ENCODE measurements at regions not wholly inside any gene's neighbourhood (a gene's known extent, or its start where the extent isn't known, plus 50 kb on each side); places are given as distances from the start of the nearest gene placed in this dataset.

- Histone ChIP-seq H3K27me3 (no peaks in the 10 kb centered on the region), H3K4me3 (no peak overlapping the region)
- no peak for TF ChIP-seq POLR2A (IDR thresholded peaks at IDR 0.05)
- no peak for TF ChIP-seq CTCF (IDR thresholded peaks at IDR 0.05)
- TF ChIP-seq POLR2AphosphoS5 (IDR thresholded peaks at IDR 0.05), result no peak
These were observed 100.8 kb upstream of the TPRG1 start for GRCh38 chr3:189070965-189071364.

GRCh38 chr3:189071446-189071845 is 100.3 kb upstream of the TPRG1 start:
- DNase-seq (ENCODE audit: low spot score in 2 of 2), result no peak
- no peaks in the 10 kb centered on the region for H3K36me3 ChIP-seq
- no peak overlapping the region for H3K27ac ChIP-seq
- H3K27me3 ChIP-seq, result no peaks in the 10 kb centered on the region
- peaks cover 0 to 21% of the 10 kb centered on the region in 2 donors for H3K9me3 ChIP-seq
- no peak overlapping the region for H3K4me3 ChIP-seq
- TF ChIP-seq CTCF (IDR thresholded peaks at IDR 0.05), result no peak
- no peak for TF ChIP-seq POLR2AphosphoS5 (IDR thresholded peaks at IDR 0.05)
- no peak for TF ChIP-seq POLR2A (IDR thresholded peaks at IDR 0.05)
- no peaks in the 10 kb centered on the region for H3K4me1 ChIP-seq
- intact Hi-C loops (cut with DNase I; ENCODE audit: low total_unique reads), result no loop called here

More at GRCh38 chr3:189070965-189071364, 100.8 kb upstream of the TPRG1 start:
- peaks cover 0 to 21% of the 10 kb centered on the region in 2 donors for H3K9me3 ChIP-seq
- intact Hi-C loops (cut with DNase I; ENCODE audit: low total_unique reads), result no loop called here
- H3K27ac ChIP-seq, result no peak overlapping the region
- DNase-seq (ENCODE audit: low spot score in 2 of 2), result no peak
- no peaks in the 10 kb centered on the region for H3K4me1 ChIP-seq
- H3K36me3 ChIP-seq, result no peaks in the 10 kb centered on the region

- no peak overlapping the region for H3K4me3 ChIP-seq
- TF ChIP-seq POLR2AphosphoS5 (IDR thresholded peaks at IDR 0.05) (no peak), CTCF (IDR thresholded peaks at IDR 0.05) (no peak), POLR2A (IDR thresholded peaks at IDR 0.05) (no peak)
- no peak for DNase-seq (ENCODE audit: low spot score in 2 of 2)
- H3K27me3 ChIP-seq, result no peaks in the 10 kb centered on the region
- H3K4me1 ChIP-seq, result no peaks in the 10 kb centered on the region
- intact Hi-C loops (cut with DNase I; ENCODE audit: low total_unique reads), result no loop called here
- no peak overlapping the region for H3K27ac ChIP-seq
- H3K9me3 ChIP-seq, result no peaks in the 10 kb centered on the region
- no peaks in the 10 kb centered on the region for H3K36me3 ChIP-seq
These were observed 95.3 kb upstream of the TPRG1 start for GRCh38 chr3:189076449-189076848.

GRCh38 chr3:189080745-189081144 is 91.0 kb upstream of the TPRG1 start:
- intact Hi-C loops (cut with DNase I; ENCODE audit: low total_unique reads), result no loop called here
- Histone ChIP-seq H3K27me3 (no peaks in the 10 kb centered on the region), H3K4me1 (no peaks in the 10 kb centered on the region), H3K36me3 (no peaks in the 10 kb centered on the region), H3K27ac (no peak overlapping the region), H3K4me3 (no peak overlapping the region), H3K9me3 (no peaks in the 10 kb centered on the region)
- no peak for DNase-seq (ENCODE audit: low spot score in 2 of 2)
- TF ChIP-seq POLR2A (IDR thresholded peaks at IDR 0.05) (no peak), CTCF (IDR thresholded peaks at IDR 0.05) (no peak), POLR2AphosphoS5 (IDR thresholded peaks at IDR 0.05) (no peak)

GRCh38 chr3:189082666-189083427 is 88.9 kb upstream of the TPRG1 start:
- no peak for TF ChIP-seq CTCF (IDR thresholded peaks at IDR 0.05)
- no peaks in the 10 kb centered on the region for H3K9me3 ChIP-seq
- H3K36me3 ChIP-seq, result no peaks in the 10 kb centered on the region
- no peak for DNase-seq (ENCODE audit: low spot score in 2 of 2)
- H3K27ac ChIP-seq, result no peak overlapping the region
- H3K4me1 ChIP-seq, result no peaks in the 10 kb centered on the region
- intact Hi-C loops (cut with DNase I; ENCODE audit: low total_unique reads), result no loop called here
- no peaks in the 10 kb centered on the region for H3K27me3 ChIP-seq
- no peak overlapping the region for H3K4me3 ChIP-seq

All from breast epithelium (tissue), 4 donors.